Neural progenitor cell (in vitro differentiated cells): ENCODE measurements at regions not wholly inside any gene's neighbourhood (a gene's known extent, or its start where the extent isn't known, plus 50 kb on each side); places are given as distances from the start of the nearest gene placed in this dataset.

Experiments
- DNase-seq: peaks from one replicate; pipeline ENCODE4 v3.0.0-alpha.2; 2016; ENCODE audit warnings: low spot score
- H2AFZ ChIP-seq: fragments of 200-600 bp; sonication (generic); replicated peaks from 2 replicates; pipeline ENCODE4 v1.6.1; 2016; ENCODE audit warnings: antibody characterized with exemption
- H3F3A ChIP-seq: fragments of 200-600 bp; sonication (generic); 2 replicates; pipeline ENCODE4 v1.6.1; 2016; ENCODE audit warnings: antibody characterized with exemption, low read depth
- H3K27ac ChIP-seq: fragments of 200-600 bp; sonication (generic); 2 replicates; pipeline ENCODE4 v1.5.1; 2016; ENCODE audit warnings: mild to moderate bottlenecking
- H3K27me3 ChIP-seq: fragments of 200-600 bp; sonication (generic); 2 replicates; pipeline ENCODE4 v1.6.1; 2016; ENCODE audit warnings: mild to moderate bottlenecking, moderate library complexity
- H3K36me3 ChIP-seq: fragments of 200-600 bp; sonication (generic); 2 replicates; pipeline ENCODE4 v1.5.1; 2016
- H3K4me1 ChIP-seq: fragments of 200-600 bp; sonication (generic); 2 replicates; pipeline ENCODE4 v1.6.1; 2016; ENCODE audit warnings: mixed run types
- H3K4me2 ChIP-seq: fragments of 200-600 bp; sonication (generic); 2 replicates; pipeline ENCODE4 v1.6.1; 2016
- H3K4me3 ChIP-seq: fragments of 200-600 bp; sonication (generic); 2 replicates; pipeline ENCODE4 v1.5.1; 2016
- H3K79me2 ChIP-seq: fragments of 200-600 bp; sonication (generic); 2 replicates; pipeline ENCODE4 v1.6.1; 2016; ENCODE audit warnings: low read depth
- H3K9ac ChIP-seq: fragments of 200-600 bp; sonication (generic); 2 replicates; pipeline ENCODE4 v1.6.1; 2016
- H3K9me3 ChIP-seq: fragments of 200-600 bp; sonication (generic); 2 replicates; pipeline ENCODE4 v1.5.1; 2016; ENCODE audit warnings: low read depth
- H4K20me1 ChIP-seq: fragments of 200-600 bp; sonication (generic); 2 replicates; pipeline ENCODE4 v1.6.1; 2016; ENCODE audit warnings: low read depth
- H3K27ac Mint-ChIP-seq: 3 replicates; pipeline ENCODE4 v1.8.0; 2021; ENCODE audit warnings: mixed read lengths
- H3K27me3 Mint-ChIP-seq: 2 replicates; pipeline ENCODE4 v1.8.0; 2022; ENCODE audit warnings: low read depth, mild to moderate bottlenecking, inconsistent platforms, moderate library complexity, mixed read lengths; ENCODE audit not compliant: insufficient read depth
- H3K36me3 Mint-ChIP-seq: 3 replicates; pipeline ENCODE4 v1.8.0; 2021; ENCODE audit warnings: mixed read lengths
- H3K4me1 Mint-ChIP-seq: 3 replicates; pipeline ENCODE4 v1.8.0; 2021; ENCODE audit warnings: mixed read lengths
- H3K4me3 Mint-ChIP-seq: 3 replicates; pipeline ENCODE4 v1.8.0; 2021; ENCODE audit warnings: mild to moderate bottlenecking, moderate library complexity, mixed read lengths
- H3K9me3 Mint-ChIP-seq: 3 replicates; pipeline ENCODE4 v1.8.0; 2020; ENCODE audit warnings: mixed read lengths
- EZH2 ChIP-seq: fragments of 200-600 bp; sonication (generic); IDR thresholded peaks from 2 replicates; pipeline ENCODE4 v1.6.1; 2017; ENCODE audit warnings: antibody characterized with exemption, mild to moderate bottlenecking, moderate library complexity
- EZH2phosphoT487 ChIP-seq: fragments of 200-600 bp; sonication (generic); IDR thresholded peaks from 2 replicates; pipeline ENCODE4 v1.6.1; 2017; ENCODE audit warnings: antibody characterized with exemption
- TF ChIP-seq, protein P1 (sequence below): fragments of 200-600 bp; sonication (generic); IDR thresholded peaks from 2 replicates; pipeline ENCODE4 v1.5.1; 2017; ENCODE audit warnings: antibody characterized with exemption, mild to moderate bottlenecking

DNA sequence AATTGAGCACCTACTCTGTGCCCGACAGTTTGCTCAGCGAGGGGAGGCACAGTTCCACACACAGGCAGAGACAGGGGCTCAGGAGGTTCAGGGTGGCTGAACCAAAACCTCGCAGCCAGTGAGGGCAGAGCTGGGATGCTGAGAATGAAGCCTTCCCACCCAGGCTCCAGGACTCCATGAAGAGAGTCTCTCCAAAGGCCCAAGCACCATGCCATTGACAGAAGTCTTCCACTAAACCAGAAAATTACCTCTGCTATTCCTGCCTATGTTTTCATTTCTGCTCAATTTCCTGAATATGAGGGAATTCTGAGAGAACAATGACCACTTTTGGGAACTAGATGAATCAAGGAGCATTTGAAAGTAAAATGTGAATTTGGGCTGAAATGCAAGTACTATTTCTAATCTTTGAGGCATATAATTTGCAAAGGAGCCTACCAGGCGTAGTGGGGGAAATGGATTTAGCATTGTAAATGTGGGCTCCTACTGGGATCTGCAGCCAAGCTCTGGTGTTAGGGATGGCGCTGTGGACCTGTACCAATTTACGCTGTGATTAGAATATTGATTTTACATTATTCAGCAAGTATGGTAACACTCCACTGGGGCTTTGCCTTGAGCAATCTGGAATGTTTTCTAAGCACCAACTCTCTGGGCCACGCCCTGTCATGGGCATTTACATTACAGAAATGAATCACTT lies 91.9 kb downstream of the DRD1 start:
- no peak overlapping the region for H3K4me3 ChIP-seq
- no peak for DNase-seq
- Mint-ChIP-seq H3K9me3 (no peaks in the 10 kb centered on the region), H3K27me3 (peaks cover 11% of the 10 kb centered on the region), H3K4me3 (no peak overlapping the region), H3K4me1 (peaks cover 9% of the 10 kb centered on the region), H3K36me3 (no peaks in the 10 kb centered on the region), H3K27ac (no peak overlapping the region)
- no peak overlapping the region for H2AFZ ChIP-seq
- H3K27me3 ChIP-seq = peaks cover 20% of the 10 kb centered on the region
- H3K4me2 ChIP-seq = no peak overlapping the region
- no peaks in the 10 kb centered on the region for H3K9me3 ChIP-seq
- TF ChIP-seq, protein P1, sequence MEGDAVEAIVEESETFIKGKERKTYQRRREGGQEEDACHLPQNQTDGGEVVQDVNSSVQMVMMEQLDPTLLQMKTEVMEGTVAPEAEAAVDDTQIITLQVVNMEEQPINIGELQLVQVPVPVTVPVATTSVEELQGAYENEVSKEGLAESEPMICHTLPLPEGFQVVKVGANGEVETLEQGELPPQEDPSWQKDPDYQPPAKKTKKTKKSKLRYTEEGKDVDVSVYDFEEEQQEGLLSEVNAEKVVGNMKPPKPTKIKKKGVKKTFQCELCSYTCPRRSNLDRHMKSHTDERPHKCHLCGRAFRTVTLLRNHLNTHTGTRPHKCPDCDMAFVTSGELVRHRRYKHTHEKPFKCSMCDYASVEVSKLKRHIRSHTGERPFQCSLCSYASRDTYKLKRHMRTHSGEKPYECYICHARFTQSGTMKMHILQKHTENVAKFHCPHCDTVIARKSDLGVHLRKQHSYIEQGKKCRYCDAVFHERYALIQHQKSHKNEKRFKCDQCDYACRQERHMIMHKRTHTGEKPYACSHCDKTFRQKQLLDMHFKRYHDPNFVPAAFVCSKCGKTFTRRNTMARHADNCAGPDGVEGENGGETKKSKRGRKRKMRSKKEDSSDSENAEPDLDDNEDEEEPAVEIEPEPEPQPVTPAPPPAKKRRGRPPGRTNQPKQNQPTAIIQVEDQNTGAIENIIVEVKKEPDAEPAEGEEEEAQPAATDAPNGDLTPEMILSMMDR = no peak
- TF ChIP-seq EZH2phosphoT487 (no peak), EZH2 (no peak)
- no peaks in the 10 kb centered on the region for H3K36me3 ChIP-seq
- no peak overlapping the region for H3K27ac ChIP-seq
- no peaks in the 10 kb centered on the region for H4K20me1 ChIP-seq
- H3F3A ChIP-seq = peaks cover 13% of the 10 kb centered on the region
- H3K4me1 ChIP-seq = peaks cover 3% of the 10 kb centered on the region
- no peak overlapping the region for H3K9ac ChIP-seq
- H3K79me2 ChIP-seq = no peaks in the 10 kb centered on the region

DNA sequence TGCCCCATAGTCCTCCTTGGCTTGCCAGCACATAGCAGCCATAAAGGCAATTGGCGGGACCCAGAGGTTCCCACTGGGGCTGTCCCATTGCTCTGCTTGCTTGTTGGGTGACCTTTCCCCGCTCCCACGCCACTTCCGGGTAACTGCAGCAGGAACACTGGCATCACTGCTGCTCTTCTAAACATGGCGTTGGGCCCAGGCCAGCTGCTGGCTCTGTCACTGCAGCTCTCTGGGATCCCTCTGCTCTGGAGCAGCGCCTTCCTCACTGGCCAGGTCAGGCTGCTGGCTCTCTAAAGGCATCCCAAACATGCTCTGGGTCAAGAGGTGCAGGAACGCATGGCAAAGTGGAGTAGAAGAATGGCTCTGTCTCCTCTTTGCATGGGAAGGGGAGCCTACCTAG lies 92.9 kb downstream of the DRD1 start:
- Mint-ChIP-seq H3K36me3 (no peaks in the 10 kb centered on the region), H3K9me3 (no peaks in the 10 kb centered on the region), H3K27ac (no peak overlapping the region), H3K27me3 (peaks cover 11% of the 10 kb centered on the region), H3K4me1 (peaks cover 14% of the 10 kb centered on the region), H3K4me3 (no peak overlapping the region)
- H2AFZ ChIP-seq = no peak overlapping the region
- no peaks in the 10 kb centered on the region for H3K9me3 ChIP-seq
- H3K27me3 ChIP-seq = peaks cover 20% of the 10 kb centered on the region
- no peaks in the 10 kb centered on the region for H3K79me2 ChIP-seq
- H3K4me3 ChIP-seq = no peak overlapping the region
- H3K9ac ChIP-seq = no peak overlapping the region
- H3K27ac ChIP-seq = no peak overlapping the region
- TF ChIP-seq, protein P1 = no peak
- TF ChIP-seq EZH2 (no peak), EZH2phosphoT487 (no peak)
- DNase-seq = no peak
- H3K4me2 ChIP-seq = no peak overlapping the region
- H3K36me3 ChIP-seq = no peaks in the 10 kb centered on the region
- peaks cover 23% of the 10 kb centered on the region for H3F3A ChIP-seq
- H3K4me1 ChIP-seq = peaks cover 10% of the 10 kb centered on the region
- no peaks in the 10 kb centered on the region for H4K20me1 ChIP-seq

- Mint-ChIP-seq H3K4me1 (peaks cover 11% of the 10 kb centered on the region), H3K27me3 (peaks cover 23% of the 10 kb centered on the region), H3K27ac (no peak overlapping the region), H3K4me3 (no peak overlapping the region), H3K9me3 (peaks cover 5% of the 10 kb centered on the region), H3K36me3 (no peaks in the 10 kb centered on the region)
- H3K9ac ChIP-seq = no peak overlapping the region
- H3K9me3 ChIP-seq = no peaks in the 10 kb centered on the region
- H3K4me1 ChIP-seq = peaks cover 10% of the 10 kb centered on the region
- H3K36me3 ChIP-seq = no peaks in the 10 kb centered on the region
- TF ChIP-seq, protein P1 = no peak
- peaks cover 24% of the 10 kb centered on the region for H3F3A ChIP-seq
- no peak for DNase-seq
- H3K79me2 ChIP-seq = no peaks in the 10 kb centered on the region
- no peaks in the 10 kb centered on the region for H4K20me1 ChIP-seq
- peaks cover 20% of the 10 kb centered on the region for H3K27me3 ChIP-seq
- no peak overlapping the region for H3K4me2 ChIP-seq
- no peak overlapping the region for H3K27ac ChIP-seq
- no peak overlapping the region for H2AFZ ChIP-seq
- no peak overlapping the region for H3K4me3 ChIP-seq
Measured at GRCh38 chr5:175347931-175348330, 96.1 kb downstream of the DRD1 start.
